Body of pancreas (tissue), 4 donors: ENCODE measurements at regions not wholly inside any gene's neighbourhood (a gene's known extent, or its start where the extent isn't known, plus 50 kb on each side); places are given as distances from the start of the nearest gene placed in this dataset.

Experiments
- POLR2A ChIP-seq, 3 donors: fragments of 450-650 bp; IDR thresholded peaks; one replicate each; pipeline ENCODE4 v1.6.1; 2016; ENCODE audit warnings: antibody characterized with exemption in 3 of 3, mild to moderate bottlenecking in 2 of 3
- TF ChIP-seq, protein P1 (sequence below), 7 experiments: fragments of 450-650 bp in 4 of 7; fragments of 200-600 bp in 3 of 7; sonication (generic) in 3 of 7; IDR thresholded peaks; one replicate each; pipeline ENCODE4 v1.5.1; 2016 to 2019; ENCODE audit warnings: antibody characterized with exemption in 7 of 7

DNA sequence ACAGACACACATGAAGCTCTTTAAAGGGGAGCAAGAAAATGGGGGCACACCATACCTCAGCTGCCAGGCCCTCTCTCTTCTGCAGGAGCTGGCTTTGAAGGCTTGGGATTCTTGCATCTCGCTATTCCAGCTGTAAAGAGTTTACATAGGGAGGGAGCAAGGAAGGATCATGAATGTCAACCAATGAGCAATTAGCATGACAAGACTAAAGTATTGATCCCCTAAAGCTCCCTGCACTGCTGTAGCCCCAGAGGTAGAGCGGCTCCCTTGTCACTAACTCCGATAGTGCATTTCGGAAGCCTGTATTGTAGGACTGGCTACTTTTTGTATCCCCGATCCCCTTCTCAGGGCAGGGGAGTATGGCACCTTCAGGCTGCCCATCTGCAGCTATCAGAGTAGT, 113.4 kb upstream of the PMFBP1 start:
- no peak for TF ChIP-seq POLR2A (IDR thresholded peaks at IDR 0.05)
- TF ChIP-seq, protein P1, sequence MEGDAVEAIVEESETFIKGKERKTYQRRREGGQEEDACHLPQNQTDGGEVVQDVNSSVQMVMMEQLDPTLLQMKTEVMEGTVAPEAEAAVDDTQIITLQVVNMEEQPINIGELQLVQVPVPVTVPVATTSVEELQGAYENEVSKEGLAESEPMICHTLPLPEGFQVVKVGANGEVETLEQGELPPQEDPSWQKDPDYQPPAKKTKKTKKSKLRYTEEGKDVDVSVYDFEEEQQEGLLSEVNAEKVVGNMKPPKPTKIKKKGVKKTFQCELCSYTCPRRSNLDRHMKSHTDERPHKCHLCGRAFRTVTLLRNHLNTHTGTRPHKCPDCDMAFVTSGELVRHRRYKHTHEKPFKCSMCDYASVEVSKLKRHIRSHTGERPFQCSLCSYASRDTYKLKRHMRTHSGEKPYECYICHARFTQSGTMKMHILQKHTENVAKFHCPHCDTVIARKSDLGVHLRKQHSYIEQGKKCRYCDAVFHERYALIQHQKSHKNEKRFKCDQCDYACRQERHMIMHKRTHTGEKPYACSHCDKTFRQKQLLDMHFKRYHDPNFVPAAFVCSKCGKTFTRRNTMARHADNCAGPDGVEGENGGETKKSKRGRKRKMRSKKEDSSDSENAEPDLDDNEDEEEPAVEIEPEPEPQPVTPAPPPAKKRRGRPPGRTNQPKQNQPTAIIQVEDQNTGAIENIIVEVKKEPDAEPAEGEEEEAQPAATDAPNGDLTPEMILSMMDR (IDR thresholded peaks at IDR 0.05): no peak
